Glomerular endothelial cell (primary cell): ENCODE measurements at regions not wholly inside any gene's neighbourhood (a gene's known extent, or its start where the extent isn't known, plus 50 kb on each side); places are given as distances from the start of the nearest gene placed in this dataset.

Source experiments
- DNase-seq: peaks from one replicate; pipeline ENCODE4 v3.0.0-alpha.2; 2011; ENCODE audit warnings: low read depth, low spot score; ENCODE audit errors: extremely low read depth

DNA sequence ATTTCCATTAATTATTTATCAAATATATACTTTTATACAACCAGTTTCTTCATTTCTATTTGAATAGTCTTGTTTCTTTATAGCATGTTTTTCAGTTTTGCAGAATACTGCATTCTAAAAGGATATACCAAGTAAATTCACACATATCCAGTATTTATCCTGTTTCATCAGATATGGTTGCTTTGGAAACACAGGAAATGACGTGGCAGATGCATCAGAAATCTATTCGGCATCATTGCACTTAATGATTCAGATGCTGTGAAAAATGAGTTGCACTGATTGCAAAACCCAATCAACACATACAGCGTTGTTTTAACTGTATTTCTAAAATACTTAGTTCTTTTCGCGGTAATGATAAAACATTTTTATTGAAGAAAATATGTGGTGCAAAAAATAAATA, 594.9 kb downstream of the CDH26 start:
- no peak for DNase-seq

DNA sequence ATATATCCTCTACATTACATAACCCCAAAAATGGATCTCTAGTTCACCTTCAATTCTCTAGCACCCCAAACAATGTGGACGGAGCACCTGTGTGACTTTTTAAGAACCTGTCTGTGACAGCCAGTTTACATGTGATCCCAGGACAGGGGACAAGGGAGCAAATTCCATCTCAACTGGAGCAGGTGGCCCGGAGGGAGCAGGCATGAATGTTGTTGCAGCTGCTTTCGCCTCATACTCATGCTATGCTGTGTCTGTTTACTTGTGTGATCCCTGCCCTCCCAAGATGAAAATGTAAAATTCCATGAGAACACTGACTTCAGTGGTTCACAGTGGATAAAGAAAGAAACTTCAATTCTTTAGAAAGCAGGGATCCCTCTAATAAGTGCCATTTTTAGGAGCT, 600.3 kb downstream of the CDH26 start:
- no peak for DNase-seq

GRCh38 chr20:60559462-60559861, 601.2 kb downstream of the CDH26 start:
- no peak for DNase-seq

GRCh38 chr20:60561052-60561451, 602.8 kb downstream of the CDH26 start:
- DNase-seq = no peak

DNA sequence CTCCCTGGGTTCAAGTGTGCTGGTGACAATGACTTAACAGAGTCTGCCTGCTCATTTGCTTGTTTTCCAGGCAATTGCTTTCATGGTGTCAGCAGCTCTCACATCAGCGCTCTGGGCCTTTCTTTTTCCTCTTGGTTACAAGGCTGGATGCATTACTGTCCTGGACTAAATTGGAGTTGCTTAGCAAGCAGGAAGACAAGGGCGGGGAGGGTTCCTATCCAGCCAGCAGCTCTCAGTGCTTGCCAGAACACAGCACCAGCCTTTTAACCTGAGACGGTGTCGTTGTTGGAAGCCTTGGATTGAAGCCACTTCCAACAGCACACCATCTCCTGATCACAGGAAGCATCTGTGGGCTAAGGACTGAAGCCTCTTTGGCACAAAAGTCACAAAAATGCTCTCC, 606.9 kb downstream of the CDH26 start:
- DNase-seq = no peak

GRCh38 chr20:60565551-60565950, 607.3 kb downstream of the CDH26 start:
- no peak for DNase-seq

- DNase-seq = no peak
Measured at GRCh38 chr20:60569116-60569515, 610.9 kb downstream of the CDH26 start.

- no peak for DNase-seq
Measured at GRCh38 chr20:60570481-60571277, 612.5 kb downstream of the CDH26 start.

DNA sequence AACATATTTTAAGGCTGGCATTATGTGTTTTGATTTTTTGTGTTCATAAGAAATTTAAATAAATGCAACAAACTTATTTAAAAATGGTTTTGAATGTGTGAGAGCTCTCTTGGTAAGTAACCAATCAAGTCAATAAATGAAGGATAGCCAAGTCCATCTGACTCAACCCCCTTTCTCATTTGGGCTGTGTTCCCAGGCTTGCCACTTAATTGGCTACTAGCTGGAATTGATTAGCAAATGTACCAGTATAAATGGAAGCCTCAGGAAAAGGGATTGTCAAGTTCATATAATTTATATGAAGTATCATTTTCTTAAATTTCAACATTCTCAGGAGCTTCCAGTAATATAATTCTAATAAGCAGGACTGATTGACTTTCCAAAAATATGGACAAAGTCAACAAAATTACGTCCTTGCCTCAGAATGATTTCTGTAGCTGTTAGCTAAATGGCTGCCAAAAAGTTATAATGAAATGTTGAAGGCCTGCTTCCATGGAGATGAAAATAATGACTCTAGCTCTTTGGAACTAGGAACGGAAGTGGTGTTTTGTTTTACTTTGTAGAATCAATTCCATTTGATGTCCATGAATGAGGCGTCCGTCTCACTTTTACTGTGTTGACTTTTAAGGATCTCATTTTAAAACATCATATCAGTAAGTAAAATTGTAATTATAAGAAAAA, 614.9 kb downstream of the CDH26 start:
- no peak for DNase-seq

DNA sequence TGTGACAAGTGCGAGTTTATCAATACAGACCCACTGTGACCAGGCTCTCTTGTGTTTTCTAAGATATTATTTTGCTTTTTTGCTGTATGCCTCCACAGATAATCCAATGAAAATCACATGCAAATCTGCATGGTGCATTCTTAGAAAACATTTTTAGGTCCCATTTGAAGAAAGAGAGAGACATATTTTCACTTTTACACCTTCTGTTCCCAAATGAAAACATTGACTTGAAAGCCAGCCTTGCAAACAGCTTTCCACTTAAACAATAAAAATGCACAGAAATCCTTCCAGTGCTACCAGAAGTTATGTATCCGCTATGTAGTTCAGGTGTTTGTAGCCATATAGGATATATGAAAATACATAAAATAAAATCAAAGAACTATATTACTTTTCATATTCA, 618.0 kb downstream of the CDH26 start:
- DNase-seq = no peak

DNA sequence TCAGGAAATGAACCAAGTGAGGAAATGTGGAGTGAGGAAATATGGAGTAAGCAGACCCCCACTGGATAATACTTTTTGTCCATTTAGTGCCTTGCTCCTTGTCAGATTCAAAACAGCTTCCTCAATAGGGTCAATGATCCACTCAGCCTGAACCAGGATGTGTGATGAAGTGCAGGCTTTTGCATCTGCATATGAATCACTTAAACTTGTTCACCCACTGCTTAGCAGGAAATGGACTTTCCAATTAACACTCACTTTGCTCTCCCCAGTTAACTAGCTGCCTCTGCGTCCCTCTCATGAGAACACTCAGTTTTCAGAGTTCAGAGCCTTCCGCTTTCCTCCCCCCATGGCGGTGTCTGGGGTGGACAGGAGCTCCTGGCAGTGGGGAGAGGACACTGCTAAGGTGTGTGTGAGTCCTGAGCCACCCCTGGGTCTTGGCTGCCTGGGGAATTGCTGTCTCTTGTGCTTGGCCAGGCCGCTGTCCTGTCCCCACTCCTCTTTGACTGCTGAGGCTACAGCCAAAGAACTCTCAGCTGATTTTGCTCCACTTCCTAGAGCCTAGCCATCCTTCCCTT, 621.8 kb downstream of the CDH26 start:
- DNase-seq = no peak

DNA sequence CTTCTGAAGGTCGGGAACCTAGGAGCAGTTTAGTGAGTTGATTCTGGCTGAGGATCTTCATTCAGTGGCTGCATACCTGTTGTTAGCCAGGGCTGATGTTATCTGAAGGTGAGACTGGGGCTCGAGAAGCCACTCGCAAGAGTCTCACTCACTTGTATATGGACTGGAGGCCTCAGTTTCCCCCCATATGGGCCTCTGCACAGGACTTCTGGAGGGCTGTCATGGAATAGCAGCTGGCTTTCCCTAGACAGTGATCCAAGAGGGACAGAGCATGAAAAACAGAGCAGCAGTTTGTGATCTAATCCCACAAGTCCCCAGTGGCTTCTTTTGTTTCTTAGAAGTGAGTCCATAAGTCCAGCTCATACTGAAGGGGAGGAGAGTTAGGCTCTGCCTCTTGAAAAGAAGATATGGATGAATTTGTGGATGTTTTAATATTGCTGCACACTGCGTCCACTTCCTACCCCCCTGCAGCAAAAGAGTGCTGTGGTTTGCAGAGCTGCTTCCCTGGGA, 623.4 kb downstream of the CDH26 start:
- DNase-seq = no peak

DNA sequence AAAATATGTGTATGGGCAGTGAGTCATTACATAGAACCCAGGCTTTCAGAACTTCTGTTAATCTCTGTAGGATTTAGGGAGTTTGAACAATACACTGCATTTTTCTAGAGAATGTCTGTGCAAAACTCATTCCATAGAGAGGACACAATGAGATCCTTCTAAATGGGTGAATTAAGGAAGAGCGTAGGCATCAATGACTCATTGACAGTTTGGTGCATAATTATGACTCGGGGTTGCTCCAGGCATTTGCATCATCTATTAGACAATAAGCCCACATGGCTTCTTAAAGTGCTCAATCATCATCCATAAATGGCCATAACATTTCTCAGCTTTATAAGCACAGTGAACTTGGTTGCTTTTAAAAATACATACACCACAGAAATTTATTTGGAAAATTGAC, 625.5 kb downstream of the CDH26 start:
- no peak for DNase-seq

- no peak for DNase-seq
Measured at GRCh38 chr20:60584221-60584620, 626.0 kb downstream of the CDH26 start.

DNA sequence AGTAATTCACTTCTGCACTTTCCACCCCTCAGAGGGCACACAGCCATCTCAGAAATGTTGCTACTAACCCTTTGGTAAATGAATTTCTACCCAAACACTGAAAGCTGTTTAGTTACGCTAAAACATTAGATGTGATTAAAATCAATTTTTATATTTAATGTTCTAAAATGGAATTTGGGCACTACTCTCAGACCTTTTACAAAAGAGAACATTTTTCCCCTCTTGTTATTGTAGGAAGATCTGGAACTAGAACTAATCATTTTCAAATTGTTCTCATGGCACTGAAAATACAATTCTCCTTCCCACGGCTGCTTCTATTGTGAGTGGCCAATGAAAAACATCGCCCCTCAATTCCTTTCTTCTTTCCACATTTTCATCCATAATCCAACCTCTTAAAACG, 627.4 kb downstream of the CDH26 start:
- no peak for DNase-seq

DNA sequence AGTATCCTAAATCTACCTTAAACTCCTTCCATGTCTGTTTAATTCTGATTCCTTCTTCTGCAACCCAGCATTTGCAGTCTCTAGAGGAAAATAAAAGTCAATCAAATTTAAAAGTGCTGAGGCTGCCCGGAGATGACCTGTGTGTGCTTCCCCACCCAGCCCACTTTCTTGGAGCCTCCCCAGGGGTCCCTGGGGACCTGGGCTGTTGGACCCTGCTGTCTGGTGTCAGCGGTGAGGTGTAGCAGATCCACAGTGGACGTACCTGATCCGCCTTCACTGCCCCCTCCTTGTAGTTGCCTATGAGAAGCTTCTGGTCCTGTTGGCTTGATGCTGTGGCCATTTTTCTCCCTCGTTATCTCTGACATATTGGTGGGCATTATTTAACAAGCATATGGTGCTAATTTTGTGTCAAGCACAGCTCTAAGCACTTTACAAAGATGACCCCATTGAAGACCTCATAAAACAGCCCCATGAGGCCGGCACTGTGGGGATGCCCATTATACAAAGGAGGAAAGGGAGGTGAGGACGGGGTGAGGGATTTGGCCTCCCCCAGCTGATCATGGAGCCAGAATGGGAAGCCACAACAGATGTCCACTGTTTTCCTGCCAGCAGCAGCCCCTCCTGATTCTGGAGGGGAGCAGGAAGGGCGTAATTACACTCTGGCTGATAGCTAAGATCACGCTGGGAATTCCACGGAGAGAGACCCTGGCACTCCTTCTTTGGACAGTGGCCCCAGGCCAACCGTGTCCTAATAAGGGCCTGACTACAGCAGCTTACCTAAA, 628.2 kb downstream of the CDH26 start:
- DNase-seq = no peak

DNA sequence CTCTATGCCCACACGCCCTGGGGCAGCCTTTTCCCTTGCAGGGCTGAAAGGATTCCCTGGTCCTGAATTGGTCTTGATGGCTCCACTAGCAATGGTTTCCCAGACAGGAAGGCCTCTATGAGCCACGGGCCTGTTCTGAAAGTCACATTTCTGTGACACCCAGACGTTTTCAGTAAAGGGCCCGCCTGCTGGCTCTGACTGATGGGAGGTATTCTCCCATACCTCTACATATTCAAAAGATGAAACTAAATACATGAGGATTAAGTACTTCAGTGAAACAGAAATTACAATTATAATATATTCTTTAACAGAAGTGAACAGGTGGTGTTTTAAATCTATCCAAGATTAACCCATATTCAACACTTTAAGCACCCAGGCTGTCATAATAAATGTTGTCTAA, 629.8 kb downstream of the CDH26 start:
- DNase-seq = no peak

DNA sequence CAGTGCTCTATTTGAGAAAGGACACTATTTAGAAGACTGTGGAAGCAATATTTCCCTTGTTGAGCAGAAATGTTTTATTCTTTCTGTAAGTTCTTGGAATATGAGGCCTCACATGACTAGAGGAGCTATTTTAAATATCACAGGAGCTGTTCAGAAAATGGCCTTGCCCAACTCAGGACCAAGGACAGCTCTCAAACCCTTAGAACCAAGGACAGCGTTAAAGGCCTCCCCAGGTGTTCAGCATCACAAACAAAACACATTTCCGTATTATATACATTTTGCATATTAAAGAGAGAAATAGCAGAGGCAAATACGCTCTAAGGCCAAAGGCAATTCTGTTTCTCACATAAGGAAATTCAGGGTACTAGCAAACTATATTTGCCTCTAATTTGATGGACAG, 631.4 kb downstream of the CDH26 start:
- no peak for DNase-seq

GRCh38 chr20:60591172-60591799, 633.1 kb downstream of the CDH26 start:
- no peak for DNase-seq

DNA sequence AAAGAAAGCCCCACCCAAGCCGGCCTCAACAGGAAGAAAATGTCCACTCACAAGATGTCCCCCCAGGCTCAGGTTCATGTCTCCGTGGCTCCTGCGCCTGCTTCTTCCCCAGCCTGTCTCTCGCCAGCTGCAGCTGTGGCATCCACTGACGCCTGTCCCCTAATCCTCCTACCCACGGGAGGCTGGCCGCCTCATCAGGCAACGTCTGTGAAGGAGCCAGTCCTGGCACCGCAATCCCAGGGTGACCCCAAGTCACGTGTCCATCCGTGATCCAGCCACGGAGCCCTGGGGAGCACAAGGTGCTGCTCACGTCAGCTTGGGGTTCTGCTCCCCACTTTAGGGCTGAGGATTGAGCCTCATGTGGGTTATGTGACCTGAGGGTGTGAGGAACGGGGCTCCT, 640.3 kb downstream of the CDH26 start:
- DNase-seq = no peak

DNA sequence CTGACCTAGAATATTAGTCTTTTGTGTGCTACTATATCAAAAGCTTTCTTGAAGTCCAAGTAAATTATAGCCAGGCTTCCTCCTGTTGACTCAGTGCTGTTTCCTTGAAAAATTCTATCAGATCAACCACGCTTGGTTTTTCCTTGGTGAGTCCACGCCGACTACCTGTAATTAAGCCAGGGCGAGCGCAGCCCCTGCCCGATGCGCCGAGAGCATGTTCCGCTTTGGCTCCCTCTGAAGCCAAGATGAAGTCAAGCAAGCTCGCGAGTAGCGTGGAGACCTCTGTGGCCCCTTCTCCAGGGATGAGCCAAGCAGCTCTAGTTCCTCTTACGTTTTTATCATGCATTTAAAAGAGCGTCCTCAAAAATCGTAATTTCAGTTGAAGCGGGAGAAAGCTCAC, 641.2 kb downstream of the CDH26 start:
- DNase-seq = no peak
